Caco-2 (cell line): ENCODE measurements at regions not wholly inside any gene's neighbourhood (a gene's known extent, or its start where the extent isn't known, plus 50 kb on each side); places are given as distances from the start of the nearest gene placed in this dataset.
"Not testable (repeated sequence)": the region's sequence is repeated elsewhere in the genome, so short reads cannot be mapped to it uniquely, and the experiment has no call there.

Experiments used
- BruUV-seq: library from RNA; stranded (reverse); fragments of 400-500 nt; replicated peaks from 2 replicates; lab custom pipeline; 2021; lab: Mats Ljungman, UMichigan
- CTCF ChIA-PET: fragments of 300-600 bp; sonication (Branson Sonifier 250); formaldehyde crosslinking; loops from one replicate; lab custom pipeline; 2022; ENCODE audit warnings: antibody characterized with exemption; lab: Charles Lee
- POLR2A ChIA-PET: fragments of 300-600 bp; sonication (Branson Sonifier 250); formaldehyde crosslinking; loops from one replicate; lab custom pipeline; 2022; ENCODE audit warnings: antibody characterized with exemption; lab: Charles Lee
- DNase-seq, 2 experiments: peaks; one replicate each; pipeline versions ENCODE4 v3.0.0 to v3.0.0-alpha.2; 2020 to 2022
- H3K27me3 ChIP-seq: replicated peaks from 2 replicates; pipeline ENCODE4 v1.6.0; 2011; ENCODE audit warnings: low read length; ENCODE audit not compliant: control insufficient read depth, insufficient read depth
- H3K36me3 ChIP-seq: 2 replicates; pipeline ENCODE4 v1.5.1; 2011; ENCODE audit warnings: low read length; ENCODE audit not compliant: control insufficient read depth, insufficient read depth
- H3K4me1 ChIP-seq: fragments of 250-450 bp; sonication (Bioruptor Pico); 2 replicates; pipeline ENCODE4 v1.5.1; 2020; ENCODE audit warnings: mild to moderate bottlenecking
- H3K4me3 ChIP-seq: 2 replicates; pipeline ENCODE4 v1.5.1; 2011; ENCODE audit warnings: low read depth, mild to moderate bottlenecking, control low read depth, low read length
- H3K9me3 ChIP-seq: fragments of 250-450 bp; sonication (Bioruptor Pico); 2 replicates; pipeline ENCODE4 v1.5.1; 2020; ENCODE audit warnings: mild to moderate bottlenecking, moderate library complexity
- H3K27ac Mint-ChIP-seq: one replicate; pipeline ENCODE4 v1.8.0; 2022; ENCODE audit warnings: mixed read lengths; ENCODE audit not compliant: unreplicated experiment
- H3K27me3 Mint-ChIP-seq: one replicate; pipeline ENCODE4 v1.8.0; 2022; ENCODE audit warnings: mixed read lengths; ENCODE audit not compliant: insufficient read depth, unreplicated experiment
- H3K36me3 Mint-ChIP-seq: one replicate; pipeline ENCODE4 v1.8.0; 2022; ENCODE audit warnings: mild to moderate bottlenecking, mixed read lengths; ENCODE audit not compliant: insufficient read depth, unreplicated experiment
- H3K4me1 Mint-ChIP-seq: one replicate; pipeline ENCODE4 v1.8.0; 2022; ENCODE audit warnings: low read depth, mixed read lengths; ENCODE audit not compliant: unreplicated experiment
- H3K4me3 Mint-ChIP-seq: one replicate; pipeline ENCODE4 v1.8.0; 2022; ENCODE audit warnings: mild to moderate bottlenecking, moderate library complexity, mixed read lengths; ENCODE audit not compliant: unreplicated experiment
- H3K9me3 Mint-ChIP-seq: one replicate; pipeline ENCODE4 v1.8.0; 2022; ENCODE audit warnings: mixed read lengths; ENCODE audit not compliant: unreplicated experiment
- intact Hi-C: fragments of 100-400 bp; cut with micrococcal nuclease; formaldehyde crosslinking; loops from one replicate; pipeline ENCODE4 v1.10.0; 2022; ENCODE audit not compliant: unreplicated experiment
- TF ChIP-seq, protein P1 (sequence below), 2 experiments: fragments of 200-600 bp in 1 of 2; IDR thresholded peaks; 1 replicate in 1 of 2; 2 replicates in 1 of 2; pipeline versions ENCODE4 v1.5.1 to v1.8.0; 2011 to 2022; ENCODE audit warnings: antibody characterized with exemption in 1 of 2, control low read depth in 1 of 2, inconsistent platforms in 1 of 2, low read depth in 1 of 2, low read length in 1 of 2, mild to moderate bottlenecking in 1 of 2, moderate library complexity in 1 of 2; ENCODE audit not compliant: insufficient read depth in 1 of 2, severe bottlenecking in 1 of 2, unreplicated experiment in 1 of 2

GRCh38 chr16:52350031-52350642 is 196.8 kb downstream of the TOX3 start:
- intact Hi-C loops, result no loop called here
- H3K27ac Mint-ChIP-seq, result no peak overlapping the region
- BruUV-seq, result no TSS peak

GRCh38 chr16:52346709-52347108 is 200.2 kb downstream of the TOX3 start:
- no peaks in the 10 kb centered on the region for H3K27me3 ChIP-seq
- Mint-ChIP-seq H3K4me3 (no peak overlapping the region), H3K4me1 (no peaks in the 10 kb centered on the region), H3K27me3 (peaks cover 3% of the 10 kb centered on the region), H3K9me3 (no peaks in the 10 kb centered on the region), H3K36me3 (no peaks in the 10 kb centered on the region), H3K27ac (no peak overlapping the region)
- H3K36me3 ChIP-seq, result no peaks in the 10 kb centered on the region
- ChIA-PET POLR2A (no interaction called here), CTCF (no interaction called here)
- H3K9me3 ChIP-seq, result no peaks in the 10 kb centered on the region
- H3K4me1 ChIP-seq, result no peaks in the 10 kb centered on the region
- DNase-seq, result no peak
- intact Hi-C loops, result no loop called here
- TF ChIP-seq, protein P1, sequence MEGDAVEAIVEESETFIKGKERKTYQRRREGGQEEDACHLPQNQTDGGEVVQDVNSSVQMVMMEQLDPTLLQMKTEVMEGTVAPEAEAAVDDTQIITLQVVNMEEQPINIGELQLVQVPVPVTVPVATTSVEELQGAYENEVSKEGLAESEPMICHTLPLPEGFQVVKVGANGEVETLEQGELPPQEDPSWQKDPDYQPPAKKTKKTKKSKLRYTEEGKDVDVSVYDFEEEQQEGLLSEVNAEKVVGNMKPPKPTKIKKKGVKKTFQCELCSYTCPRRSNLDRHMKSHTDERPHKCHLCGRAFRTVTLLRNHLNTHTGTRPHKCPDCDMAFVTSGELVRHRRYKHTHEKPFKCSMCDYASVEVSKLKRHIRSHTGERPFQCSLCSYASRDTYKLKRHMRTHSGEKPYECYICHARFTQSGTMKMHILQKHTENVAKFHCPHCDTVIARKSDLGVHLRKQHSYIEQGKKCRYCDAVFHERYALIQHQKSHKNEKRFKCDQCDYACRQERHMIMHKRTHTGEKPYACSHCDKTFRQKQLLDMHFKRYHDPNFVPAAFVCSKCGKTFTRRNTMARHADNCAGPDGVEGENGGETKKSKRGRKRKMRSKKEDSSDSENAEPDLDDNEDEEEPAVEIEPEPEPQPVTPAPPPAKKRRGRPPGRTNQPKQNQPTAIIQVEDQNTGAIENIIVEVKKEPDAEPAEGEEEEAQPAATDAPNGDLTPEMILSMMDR (IDR thresholded peaks at IDR 0.05; ENCODE audit: insufficient read depth in 1 of 2, low read depth in 1 of 2, low read length in 1 of 2, severe bottlenecking in 1 of 2, unreplicated experiment in 1 of 2), result no peak
- BruUV-seq, result no TSS peak
- H3K4me3 ChIP-seq, result no peak overlapping the region

More at GRCh38 chr16:52350031-52350642, 196.8 kb downstream of the TOX3 start:
- no peaks in the 10 kb centered on the region for H3K36me3 ChIP-seq
- ChIA-PET CTCF (no interaction called here), POLR2A (no interaction called here)
- H3K27me3 Mint-ChIP-seq, result peaks cover 4% of the 10 kb centered on the region
- no peaks in the 10 kb centered on the region for H3K9me3 Mint-ChIP-seq
- TF ChIP-seq, protein P1 (IDR thresholded peaks at IDR 0.05; ENCODE audit: insufficient read depth in 1 of 2, low read depth in 1 of 2, low read length in 1 of 2, severe bottlenecking in 1 of 2, unreplicated experiment in 1 of 2), result no peak
- no peaks in the 10 kb centered on the region for H3K4me1 Mint-ChIP-seq
- no peaks in the 10 kb centered on the region for H3K36me3 Mint-ChIP-seq
- no peaks in the 10 kb centered on the region for H3K4me1 ChIP-seq
- no peak overlapping the region for H3K4me3 Mint-ChIP-seq
- no peaks in the 10 kb centered on the region for H3K27me3 ChIP-seq
- no peaks in the 10 kb centered on the region for H3K9me3 ChIP-seq
- no peak overlapping the region for H3K4me3 ChIP-seq
- DNase-seq, result no peak

DNA sequence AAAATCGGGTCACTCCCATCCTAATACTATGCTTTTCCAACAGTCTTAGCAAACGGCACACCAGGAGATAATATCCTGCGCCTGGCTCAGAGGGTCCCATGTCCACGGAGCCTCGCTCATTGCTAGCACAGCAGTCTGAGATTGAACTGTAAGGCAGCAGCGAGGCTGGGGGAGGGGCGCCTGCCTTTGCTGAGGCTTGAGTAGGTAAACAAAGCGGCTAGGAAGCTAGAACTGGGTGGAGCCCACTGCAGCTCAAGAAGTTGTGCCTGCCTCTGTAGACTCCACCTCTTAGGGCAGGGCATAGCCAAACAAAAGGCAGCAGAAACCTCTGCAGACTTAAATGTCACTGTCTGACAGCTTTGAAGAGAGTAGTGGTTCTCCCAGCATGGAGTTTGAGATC is 213.3 kb downstream of the TOX3 start:
- H3K27ac Mint-ChIP-seq, H3K36me3 Mint-ChIP-seq, H3K4me3 Mint-ChIP-seq, H3K4me3 ChIP-seq, POLR2A ChIA-PET, H3K9me3 ChIP-seq, H3K27me3 Mint-ChIP-seq, H3K27me3 ChIP-seq, H3K36me3 ChIP-seq, CTCF ChIA-PET, H3K4me1 ChIP-seq, DNase-seq, BruUV-seq, intact Hi-C loops, H3K4me1 Mint-ChIP-seq: not testable (repeated sequence)
- peaks cover 34% of the 10 kb centered on the region for H3K9me3 Mint-ChIP-seq
